H1 (cell line): ENCODE measurements at regions not wholly inside any gene's neighbourhood (a gene's known extent, or its start where the extent isn't known, plus 50 kb on each side); places are given as distances from the start of the nearest gene placed in this dataset.

Experiments used
- CTCF ChIA-PET: fragments of 300-600 bp; sonication (Branson Sonifier 250); formaldehyde crosslinking; loops from one replicate; lab custom pipeline; 2021; ENCODE audit not compliant: partially characterized antibody; lab: Charles Lee
- POLR2A ChIA-PET: fragments of 300-600 bp; sonication (Branson Sonifier 250); formaldehyde crosslinking; loops from one replicate; lab custom pipeline; 2021; ENCODE audit warnings: inconsistent platforms; ENCODE audit not compliant: partially characterized antibody; lab: Charles Lee
- DNase-seq, 2 experiments: peaks; one replicate each; pipeline versions ENCODE4 v3.0.0 to v3.0.0-alpha.2; 2010 to 2022; ENCODE audit warnings: low spot score in 2 of 2, low read depth in 1 of 2, mixed read lengths in 1 of 2
- FAIRE-seq: peaks from 2 replicates; lab custom pipeline; 2011; peaks lifted over from hg19 to GRCh38; lab: Jason Lieb, UNC
- H2AFZ ChIP-seq: 2 replicates; pipeline ENCODE4 v1.8.1; 2012; ENCODE audit warnings: low read length, inconsistent platforms
- H2AK5ac ChIP-seq: 2 replicates; pipeline ENCODE4 v1.6.1; 2013; ENCODE audit warnings: low read depth, low read length
- H2BK120ac ChIP-seq: replicated peaks from 2 replicates; pipeline ENCODE3; 2013; ENCODE audit warnings: low read depth, low read length, inconsistent platforms
- H2BK12ac ChIP-seq: 2 replicates; pipeline ENCODE4 v1.6.1; 2013; ENCODE audit warnings: low read depth, low read length
- H2BK15ac ChIP-seq: 2 replicates; pipeline ENCODE4 v1.6.1; 2013; ENCODE audit warnings: low read length
- H2BK20ac ChIP-seq: 2 replicates; pipeline ENCODE4 v1.6.1; 2013; ENCODE audit warnings: low read length
- H2BK5ac ChIP-seq: 2 replicates; pipeline ENCODE4 v1.6.1; 2013; ENCODE audit warnings: low read depth, low read length
- H3K14ac ChIP-seq: 2 replicates; pipeline ENCODE4 v1.6.1; 2013; ENCODE audit warnings: inconsistent platforms; ENCODE audit not compliant: insufficient read length
- H3K18ac ChIP-seq: 2 replicates; pipeline ENCODE4 v1.6.1; 2013; ENCODE audit warnings: low read length; ENCODE audit errors: extremely low read depth
- H3K23ac ChIP-seq: 2 replicates; pipeline ENCODE4 v1.6.1; 2013; ENCODE audit warnings: inconsistent platforms; ENCODE audit not compliant: insufficient read length
- H3K23me2 ChIP-seq: 2 replicates; pipeline ENCODE4 v1.6.1; 2013; ENCODE audit warnings: low read depth, low read length
- H3K27ac ChIP-seq: 2 replicates; pipeline ENCODE4 v1.6.1; 2011; ENCODE audit warnings: low read depth, low read length, inconsistent platforms
- H3K27me3 ChIP-seq, 4 experiments: replicated peaks in 1 of 4; 1 replicate in 1 of 4; 2 replicates in 3 of 4; pipeline versions ENCODE4 v1.6.1 to v1.8.1; 2011 to 2013; ENCODE audit warnings: low read length in 3 of 4, mild to moderate bottlenecking in 3 of 4, inconsistent platforms in 2 of 4, mixed read lengths in 2 of 4, moderate library complexity in 1 of 4; ENCODE audit not compliant: control insufficient read depth in 3 of 4, insufficient read depth in 3 of 4; ENCODE audit errors: extremely low read depth in 1 of 4
- H3K36me3 ChIP-seq, 4 experiments: 2 replicates each; pipeline versions ENCODE4 v1.6.1 to v1.8.1; 2011 to 2013; ENCODE audit warnings: mild to moderate bottlenecking in 4 of 4, low read length in 3 of 4, moderate library complexity in 2 of 4, control low read depth in 1 of 4, inconsistent platforms in 1 of 4; ENCODE audit not compliant: insufficient read depth in 4 of 4, control insufficient read depth in 2 of 4
- H3K4ac ChIP-seq: replicated peaks from 2 replicates; pipeline ENCODE3; 2013; ENCODE audit warnings: low read length, low read depth, mixed read lengths, inconsistent platforms; ENCODE audit not compliant: insufficient read length
- H3K4me1 ChIP-seq, 4 experiments: replicated peaks in 1 of 4; 1 replicate in 1 of 4; 2 replicates in 3 of 4; pipeline versions ENCODE4 v1.6.1 to v1.8.1; 2011 to 2013; ENCODE audit warnings: low read length in 3 of 4, inconsistent platforms in 2 of 4, mixed read lengths in 1 of 4; ENCODE audit not compliant: insufficient read depth in 4 of 4, control insufficient read depth in 3 of 4
- H3K4me2 ChIP-seq, 2 experiments: 2 replicates each; pipeline versions ENCODE4 v1.6.1 to v1.8.1; 2011 to 2013; ENCODE audit warnings: low read depth in 2 of 2, low read length in 2 of 2, control low read depth in 1 of 2, inconsistent platforms in 1 of 2, mild to moderate bottlenecking in 1 of 2; ENCODE audit not compliant: insufficient read depth in 1 of 2
- H3K4me3 ChIP-seq, 4 experiments: fragments of 200-600, 300-600 bp in 1 of 4; sonication (generic), shearing (Covaris generic), sonication (Bioruptor Twin) in 1 of 4; 2 replicates each; pipeline versions ENCODE4 v1.5.1 to v1.8.1; 2011 to 2016; ENCODE audit warnings: low read length in 4 of 4, low read depth in 3 of 4, control low read depth in 2 of 4, inconsistent platforms in 2 of 4, mild to moderate bottlenecking in 2 of 4, mixed read lengths in 1 of 4, moderate library complexity in 1 of 4; ENCODE audit not compliant: insufficient read depth in 2 of 4; ENCODE audit errors: extremely low read depth in 1 of 4
- H3K56ac ChIP-seq: replicated peaks from 2 replicates; pipeline ENCODE3; 2013; ENCODE audit warnings: low read depth, mild to moderate bottlenecking, mixed read lengths, low read length, inconsistent platforms; ENCODE audit not compliant: insufficient read length
- H3K79me1 ChIP-seq: 2 replicates; pipeline ENCODE4 v1.6.1; 2013; ENCODE audit warnings: low read depth, low read length, control low read depth
- H3K79me2 ChIP-seq, 2 experiments: 2 replicates each; pipeline versions ENCODE4 v1.6.1 to v1.8.1; 2012 to 2013; ENCODE audit warnings: low read length in 2 of 2, mild to moderate bottlenecking in 2 of 2, inconsistent platforms in 1 of 2; ENCODE audit not compliant: insufficient read depth in 2 of 2, control insufficient read depth in 1 of 2
- H3K9ac ChIP-seq, 4 experiments: replicated peaks in 1 of 4; 1 replicate in 1 of 4; 2 replicates in 3 of 4; pipeline versions ENCODE4 v1.6.1 to v1.8.1; 2011 to 2013; ENCODE audit warnings: low read depth in 3 of 4, low read length in 3 of 4, control low read depth in 2 of 4, mild to moderate bottlenecking in 2 of 4, moderate library complexity in 2 of 4, inconsistent platforms in 1 of 4; ENCODE audit errors: extremely low read depth in 1 of 4
- H3K9me3 ChIP-seq, 2 experiments: 2 replicates each; pipeline versions ENCODE4 v1.6.1 to v1.8.1; 2012 to 2013; ENCODE audit warnings: mild to moderate bottlenecking in 2 of 2, moderate library complexity in 2 of 2, control low read depth in 1 of 2, inconsistent platforms in 1 of 2, low read depth in 1 of 2, low read length in 1 of 2, mixed read lengths in 1 of 2; ENCODE audit not compliant: insufficient read depth in 2 of 2
- H4K20me1 ChIP-seq, 2 experiments: replicated peaks in 1 of 2; 2 replicates each; pipeline versions ENCODE3 to v1.8.1; 2011 to 2013; ENCODE audit warnings: inconsistent platforms in 2 of 2, low read length in 2 of 2, mild to moderate bottlenecking in 1 of 2; ENCODE audit not compliant: insufficient read depth in 2 of 2, control insufficient read depth in 1 of 2
- H4K5ac ChIP-seq: 2 replicates; pipeline ENCODE4 v1.6.1; 2013; ENCODE audit warnings: low read length, low read depth, mixed read lengths, inconsistent platforms; ENCODE audit not compliant: insufficient read length
- H4K8ac ChIP-seq: 2 replicates; pipeline ENCODE4 v1.8.0; 2013; ENCODE audit warnings: mild to moderate bottlenecking, moderate library complexity, low read length, inconsistent platforms; ENCODE audit not compliant: insufficient read depth; ENCODE audit errors: extremely low read depth
- H4K91ac ChIP-seq: replicated peaks from 2 replicates; pipeline ENCODE3; 2013; ENCODE audit warnings: low read length, mixed read lengths, inconsistent platforms; ENCODE audit not compliant: insufficient read length
- ATF2 ChIP-seq: IDR thresholded peaks from 2 replicates; pipeline ENCODE4 v1.6.1; 2012; ENCODE audit warnings: low read length, inconsistent platforms
- BACH1 ChIP-seq: IDR thresholded peaks from 2 replicates; pipeline ENCODE4 v1.6.1; 2012; ENCODE audit warnings: low read length, improper control_type of control experiment
- CEBPB ChIP-seq: IDR thresholded peaks from 2 replicates; pipeline ENCODE4 v1.6.1; 2012; ENCODE audit warnings: low read depth, low read length
- GABPA ChIP-seq: IDR thresholded peaks from 2 replicates; pipeline ENCODE4 v1.6.1; 2011; ENCODE audit warnings: mild to moderate bottlenecking, low read length, moderate library complexity, borderline replicate concordance; ENCODE audit not compliant: insufficient read depth
- MAX ChIP-seq: IDR thresholded peaks from 2 replicates; pipeline ENCODE4 v1.6.1; 2012; ENCODE audit warnings: inconsistent platforms
- RFX5 ChIP-seq: IDR thresholded peaks from 2 replicates; pipeline ENCODE4 v1.6.1; 2011; ENCODE audit warnings: low read depth, low read length, improper control_type of control experiment, borderline replicate concordance
- RXRA ChIP-seq: IDR thresholded peaks from 2 replicates; pipeline ENCODE4 v1.6.1; 2011; ENCODE audit warnings: low read depth, mild to moderate bottlenecking, low read length, moderate library complexity; ENCODE audit not compliant: insufficient read depth
- SP2 ChIP-seq: IDR thresholded peaks from 2 replicates; pipeline ENCODE4 v1.6.1; 2012; ENCODE audit warnings: mild to moderate bottlenecking, low read length, inconsistent platforms
- TAF7 ChIP-seq: optimal IDR thresholded peaks from 2 replicates; pipeline ENCODE3; 2011; ENCODE audit warnings: low read depth, mild to moderate bottlenecking, inconsistent platforms, low read length, moderate library complexity, borderline replicate concordance
- TBP ChIP-seq: IDR thresholded peaks from 2 replicates; pipeline ENCODE4 v1.6.1; 2011; ENCODE audit warnings: low read depth, low read length, improper control_type of control experiment
- YY1 ChIP-seq: IDR thresholded peaks from 2 replicates; pipeline ENCODE4 v1.6.1; 2011; ENCODE audit warnings: low read depth, mild to moderate bottlenecking, low read length
- WGBS, 2 experiments: shearing (Covaris generic) in 1 of 2; methylation state at CpG; one replicate each; pipeline versions ENCODE4 v1.1.6 to v1.1.7; 2013 to 2015; ENCODE audit warnings: low lambda C conversion rate in 2 of 2, mixed read lengths in 2 of 2, inconsistent platforms in 1 of 2, low coverage in 1 of 2, missing lambda C conversion rate in 1 of 2; ENCODE audit not compliant: insufficient replicate concordance in 2 of 2, insufficient coverage in 1 of 2, insufficient read length in 1 of 2; ENCODE audit errors: extremely low coverage in 1 of 2, missing lambda C conversion rate in 1 of 2; 5-methylcytosine and 5-hydroxymethylcytosine counted together

DNA sequence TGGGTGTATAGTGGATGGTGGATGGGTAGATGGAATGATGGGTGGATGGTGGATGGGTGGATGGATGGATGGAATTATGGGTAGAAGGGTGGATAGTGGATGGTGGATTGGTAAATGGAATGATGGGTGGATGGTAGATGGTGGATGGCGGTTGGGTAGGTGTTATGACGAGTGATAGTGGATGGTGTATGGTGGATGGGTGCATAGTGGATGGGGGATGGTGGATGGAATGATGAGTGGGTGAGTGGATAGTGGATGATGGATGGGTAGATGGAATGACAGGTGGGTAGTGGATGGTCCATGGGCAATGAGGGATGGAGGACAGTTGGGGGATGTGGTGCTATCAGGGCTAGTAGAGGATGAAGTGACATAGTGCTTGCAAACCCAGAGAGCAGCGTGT is 182.4 kb downstream of the BRD1 start:
- Histone ChIP-seq H3K36me3 (no peaks in the 10 kb centered on the region), H2BK5ac (no peak overlapping the region), H3K14ac (no peak overlapping the region), H3K79me1 (no peaks in the 10 kb centered on the region; the same call in 1 of the 2 replicates), H3K4me3 (no peak overlapping the region), H3K9ac (no peak overlapping the region), H3K4me1 (peaks cover 0 to 2% (median 0%) of the 10 kb centered on the region in 4 experiments; a peak in 1 of 7 replicates), H2BK12ac (no peak overlapping the region), H2BK120ac (no peak overlapping the region), H3K9me3 (no peaks in the 10 kb centered on the region), H2AK5ac (no peak overlapping the region), H2AFZ (no peak overlapping the region), H2BK15ac (no peak overlapping the region; the same call in 1 of the 2 replicates), H3K23ac (no peak overlapping the region), H4K91ac (no peak overlapping the region), H3K56ac (peak overlapping the region; percentile 77), H3K4me2 (no peak overlapping the region), H3K23me2 (peaks cover 9% of the 10 kb centered on the region; the same call in 1 of the 2 replicates), H3K27ac (no peak overlapping the region), H4K20me1 (peaks cover 0 to 3% of the 10 kb centered on the region in 2 experiments), H4K5ac (no peak overlapping the region), H3K27me3 (no peaks in the 10 kb centered on the region), H2BK20ac (no peak overlapping the region), H3K18ac (no peak overlapping the region), H3K79me2 (no peaks in the 10 kb centered on the region), H3K4ac (no peak overlapping the region), H4K8ac (no peak overlapping the region)
- ChIA-PET POLR2A (no interaction called here), CTCF (no interaction called here)
- WGBS, 2 experiments, result 84 to 100% methylated on average over 2 to 3 of the region's 3 CpGs
- FAIRE-seq, result no peak
- DNase-seq, result no peak
- TF ChIP-seq ATF2 (no peak), MAX (no peak), SP2 (no peak), TBP (no peak), YY1 (no peak), RFX5 (no peak), TAF7 (no peak), BACH1 (no peak), RXRA (no peak), CEBPB (no peak), GABPA (no peak)
